ENCODE measurements at regions not wholly inside any gene's neighbourhood (a gene's known extent, or its start where the extent isn't known, plus 50 kb on each side); places are given as distances from the start of the nearest gene placed in this dataset.

DNA sequence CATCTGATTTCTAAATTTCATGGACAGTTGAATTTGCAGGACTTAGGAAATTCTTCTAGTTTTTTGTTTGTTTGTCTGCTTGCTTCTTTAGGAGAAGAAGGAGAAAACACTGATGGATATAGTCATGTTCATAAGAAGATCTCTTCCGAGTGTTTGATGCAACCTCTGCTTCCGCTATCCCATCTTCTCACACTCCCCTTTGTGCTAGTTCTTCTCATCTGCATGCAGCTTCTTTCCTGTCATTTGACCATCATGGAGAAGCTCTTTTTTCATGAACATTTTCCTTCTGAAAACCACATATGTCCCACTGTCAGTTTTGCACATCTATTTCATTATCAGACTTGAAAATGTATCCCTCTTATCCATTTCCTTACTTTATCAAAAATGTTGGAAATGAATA lies 346.9 kb upstream of the PRKCQ start:
- H3K79me2 ChIP-seq (ENCODE audit: control insufficient read depth, insufficient read depth, low read length), result no peaks in the 10 kb centered on the region
- dilution Hi-C loops (cut with MboI; ENCODE audit: extremely low pct_ligation_motif_present, low sequenced_read_pairs) (no loop called here), intact Hi-C loops (cut with micrococcal nuclease) (loop anchor here (10.0 kb wide), 1 partner anchor 328 kb away; no protein-coding TSS in a partner anchor)
- H3K9me1 ChIP-seq (replicated peaks; ENCODE audit: control insufficient read depth, extremely low read depth, insufficient read depth, low read length), result no peaks in the 10 kb centered on the region
- BruUV-seq (replicated peaks), result no TSS peak
- POLR2A ChIA-PET, result no interaction called here
- peaks cover 7% of the 10 kb centered on the region for H3K4me1 ChIP-seq (ENCODE audit: control insufficient read depth, extremely low read depth, insufficient read depth, low read length)
- H2AFZ ChIP-seq (ENCODE audit: low read depth, low read length), result no peak overlapping the region
- H3K36me3 ChIP-seq (ENCODE audit: control insufficient read depth in 2 of 2, extremely low read depth in 1 of 2, insufficient read depth in 2 of 2, low read length in 2 of 2), result no peaks in the 10 kb centered on the region
- H3K9ac ChIP-seq (replicated peaks; ENCODE audit: extremely low read depth, insufficient read depth, low read length), result no peak overlapping the region
- no peak overlapping the region for H3K4me3 ChIP-seq (replicated peaks in 1 of 3; ENCODE audit: insufficient read depth in 1 of 3, low read depth in 1 of 3, low read length in 3 of 3)
- CTCF ChIA-PET, result no interaction called here
- H4K20me1 ChIP-seq (replicated peaks; ENCODE audit: control insufficient read depth, extremely low read depth, insufficient read depth, low read length), result no peaks in the 10 kb centered on the region
- no peak overlapping the region for H3K4me2 ChIP-seq (ENCODE audit: insufficient read depth, low read length)
- no peak for FAIRE-seq
- no peak for DNase-seq (ENCODE audit: low read depth, low spot score)
- no peaks in the 10 kb centered on the region for H3K27me3 ChIP-seq (ENCODE audit: control insufficient read depth in 2 of 2, insufficient read depth in 2 of 2, low read length in 2 of 2)
- no peak overlapping the region for H3K27ac ChIP-seq (ENCODE audit: insufficient read depth, low read depth, low read length)
- H3K9me3 ChIP-seq (replicated peaks; ENCODE audit: control insufficient read depth, insufficient read depth, low read length), result no peaks in the 10 kb centered on the region
- TF ChIP-seq, protein P1, sequence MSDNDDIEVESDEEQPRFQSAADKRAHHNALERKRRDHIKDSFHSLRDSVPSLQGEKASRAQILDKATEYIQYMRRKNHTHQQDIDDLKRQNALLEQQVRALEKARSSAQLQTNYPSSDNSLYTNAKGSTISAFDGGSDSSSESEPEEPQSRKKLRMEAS (IDR thresholded peaks at IDR 0.05; ENCODE audit: insufficient read depth, insufficient read length), result no peak
- no peak for TF ChIP-seq GATA2 (IDR thresholded peaks at IDR 0.05; ENCODE audit: insufficient read depth, insufficient read length, low read depth, low read length)
- TF ChIP-seq, protein P2, sequence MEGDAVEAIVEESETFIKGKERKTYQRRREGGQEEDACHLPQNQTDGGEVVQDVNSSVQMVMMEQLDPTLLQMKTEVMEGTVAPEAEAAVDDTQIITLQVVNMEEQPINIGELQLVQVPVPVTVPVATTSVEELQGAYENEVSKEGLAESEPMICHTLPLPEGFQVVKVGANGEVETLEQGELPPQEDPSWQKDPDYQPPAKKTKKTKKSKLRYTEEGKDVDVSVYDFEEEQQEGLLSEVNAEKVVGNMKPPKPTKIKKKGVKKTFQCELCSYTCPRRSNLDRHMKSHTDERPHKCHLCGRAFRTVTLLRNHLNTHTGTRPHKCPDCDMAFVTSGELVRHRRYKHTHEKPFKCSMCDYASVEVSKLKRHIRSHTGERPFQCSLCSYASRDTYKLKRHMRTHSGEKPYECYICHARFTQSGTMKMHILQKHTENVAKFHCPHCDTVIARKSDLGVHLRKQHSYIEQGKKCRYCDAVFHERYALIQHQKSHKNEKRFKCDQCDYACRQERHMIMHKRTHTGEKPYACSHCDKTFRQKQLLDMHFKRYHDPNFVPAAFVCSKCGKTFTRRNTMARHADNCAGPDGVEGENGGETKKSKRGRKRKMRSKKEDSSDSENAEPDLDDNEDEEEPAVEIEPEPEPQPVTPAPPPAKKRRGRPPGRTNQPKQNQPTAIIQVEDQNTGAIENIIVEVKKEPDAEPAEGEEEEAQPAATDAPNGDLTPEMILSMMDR (IDR thresholded peaks at IDR 0.05; ENCODE audit: extremely low read depth in 1 of 2, insufficient read depth in 1 of 2, low read depth in 1 of 2, low read length in 2 of 2), result no peak
- TF ChIP-seq POLR2A (IDR thresholded peaks at IDR 0.05; ENCODE audit: low read depth, low read length), result no peak
- no peak for TF ChIP-seq EZH2 (IDR thresholded peaks at IDR 0.05; ENCODE audit: borderline replicate concordance, low read depth, low read length, severe bottlenecking)
- TF ChIP-seq JUN (IDR thresholded peaks at IDR 0.05; ENCODE audit: borderline replicate concordance, insufficient read depth, insufficient read length, low read depth), result no peak
- no peak for TF ChIP-seq MYC (IDR thresholded peaks at IDR 0.05; ENCODE audit: low read depth, low read length)
- TF ChIP-seq POLR2AphosphoS5 (IDR thresholded peaks at IDR 0.05; ENCODE audit: insufficient read depth, low read depth, low read length), result no peak
- TF ChIP-seq FOS (IDR thresholded peaks at IDR 0.05; ENCODE audit: borderline replicate concordance, insufficient read depth, low read length), result no peak
